GM21786 (cell line): ENCODE measurements at regions not wholly inside any gene's neighbourhood (a gene's known extent, or its start where the extent isn't known, plus 50 kb on each side); places are given as distances from the start of the nearest gene placed in this dataset.
"Not testable (repeated sequence)": the region's sequence is repeated elsewhere in the genome, so short reads cannot be mapped to it uniquely, and the experiment has no call there.

Source experiments
- ATAC-seq: cut with Tn5 transposase; IDR thresholded peaks from one replicate; pipeline ENCODE4 v1.9.1; 2021; ENCODE audit not compliant: unreplicated experiment

DNA sequence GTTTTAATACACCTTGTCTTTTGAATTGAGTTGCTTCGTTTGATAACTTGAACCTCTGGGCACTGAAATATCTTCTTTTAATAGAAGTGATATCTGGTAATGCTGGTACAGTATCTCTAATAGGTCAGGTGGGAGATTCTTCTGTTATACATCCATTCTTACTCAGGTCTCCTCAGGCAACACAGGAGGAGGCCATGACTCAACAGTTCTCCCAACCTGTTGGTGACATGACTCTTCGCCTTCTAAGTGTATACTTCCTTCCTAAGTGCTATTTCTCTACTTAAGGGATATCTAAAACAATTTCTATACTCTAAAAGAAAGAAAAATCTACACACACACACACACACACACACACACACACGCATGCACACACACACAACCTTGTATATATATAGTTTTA is 509.1 kb downstream of the PCNX1 start:
- no peak for ATAC-seq

DNA sequence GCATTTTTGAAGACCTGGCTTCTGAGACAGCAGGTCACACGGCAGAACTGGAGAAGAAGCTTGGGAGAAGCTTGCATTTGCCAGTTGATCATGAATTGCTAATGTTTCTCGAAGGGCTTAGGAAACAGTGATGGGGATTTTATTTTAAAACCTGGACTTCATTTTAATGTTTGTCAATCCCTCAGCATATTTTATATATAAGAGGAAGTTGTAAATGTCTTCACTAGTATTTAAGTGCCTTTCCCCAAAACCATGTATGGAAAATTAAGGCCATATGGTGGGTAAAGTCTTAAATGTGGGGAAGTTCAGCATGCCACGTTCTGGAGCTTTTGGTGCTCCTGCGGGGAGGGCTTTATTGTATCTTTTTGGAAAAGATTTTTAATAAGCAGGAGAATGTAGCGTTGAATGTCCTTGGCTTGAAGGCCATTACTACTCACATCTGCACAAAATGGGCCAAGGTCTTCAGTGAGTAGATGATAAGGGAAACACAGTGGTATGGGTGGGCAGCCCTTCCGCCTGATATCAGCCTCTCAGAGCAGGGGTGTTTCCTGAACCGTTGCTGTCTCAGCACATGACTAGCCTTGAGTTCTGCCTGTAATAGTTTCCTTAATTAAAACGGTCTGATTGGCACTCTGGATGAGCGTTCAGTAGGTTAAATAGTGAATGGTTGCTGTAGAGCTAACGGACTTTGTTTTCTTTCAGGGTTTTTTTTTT is 511.4 kb downstream of the PCNX1 start:
- no peak for ATAC-seq

DNA sequence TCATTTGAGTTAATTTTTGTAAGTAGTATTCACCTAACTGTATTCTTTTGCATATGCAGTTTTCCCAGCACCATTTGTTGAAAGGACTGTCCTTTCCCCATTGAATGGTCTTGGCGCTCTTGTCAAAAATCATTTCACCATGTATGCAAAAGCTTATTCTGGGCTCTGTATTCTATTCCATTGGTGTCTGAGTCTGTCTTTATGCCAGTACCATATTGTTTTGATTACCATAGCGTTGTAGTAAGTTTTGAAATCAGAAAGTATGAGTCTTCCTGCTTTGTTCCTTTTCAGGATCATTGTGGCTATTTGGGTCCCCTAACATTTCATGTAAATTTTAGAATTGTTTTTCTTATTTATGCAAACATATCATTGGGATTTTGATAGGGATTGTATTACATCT is 508.7 kb upstream of the RGS6 start:
- ATAC-seq: no peak

DNA sequence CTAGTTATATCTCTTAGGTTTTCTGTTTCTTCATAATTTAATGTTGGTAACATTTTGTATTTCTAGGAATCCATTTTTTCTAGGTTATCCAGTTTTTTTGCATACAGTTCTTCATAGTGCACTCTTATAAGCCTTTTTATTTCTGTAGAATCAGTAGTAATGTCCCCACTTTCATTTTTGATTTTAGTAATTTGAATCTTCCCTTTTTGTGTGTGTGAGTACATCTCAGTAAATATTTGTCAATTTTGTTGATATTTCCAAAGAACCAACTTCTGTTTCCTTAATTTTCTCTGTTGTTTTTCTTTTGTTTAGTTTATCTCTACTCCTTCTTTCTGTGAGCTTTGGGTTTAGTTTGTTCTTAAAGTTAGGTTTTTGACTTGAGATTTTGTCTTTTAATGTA is 507.3 kb upstream of the RGS6 start:
- ATAC-seq: no peak

DNA sequence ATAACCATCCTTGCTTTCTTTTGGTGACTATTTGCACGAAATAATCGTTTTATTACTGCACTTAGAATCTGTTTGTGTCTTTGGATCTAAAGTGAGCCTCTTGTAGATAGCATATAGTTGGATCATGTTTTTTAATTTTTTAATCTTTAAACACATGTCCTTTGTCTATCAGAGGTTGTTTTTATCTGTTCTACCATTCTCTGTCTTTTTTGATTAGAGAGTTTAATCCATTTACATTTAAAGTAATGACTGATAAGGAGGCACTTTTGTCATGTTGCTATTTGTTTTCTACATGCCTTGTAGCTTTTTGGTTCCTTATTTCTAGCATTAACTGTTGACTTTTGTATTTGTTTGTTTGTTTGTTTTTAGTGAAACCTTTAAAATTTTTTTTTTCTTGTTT is 506.2 kb upstream of the RGS6 start:
- ATAC-seq: no peak

DNA sequence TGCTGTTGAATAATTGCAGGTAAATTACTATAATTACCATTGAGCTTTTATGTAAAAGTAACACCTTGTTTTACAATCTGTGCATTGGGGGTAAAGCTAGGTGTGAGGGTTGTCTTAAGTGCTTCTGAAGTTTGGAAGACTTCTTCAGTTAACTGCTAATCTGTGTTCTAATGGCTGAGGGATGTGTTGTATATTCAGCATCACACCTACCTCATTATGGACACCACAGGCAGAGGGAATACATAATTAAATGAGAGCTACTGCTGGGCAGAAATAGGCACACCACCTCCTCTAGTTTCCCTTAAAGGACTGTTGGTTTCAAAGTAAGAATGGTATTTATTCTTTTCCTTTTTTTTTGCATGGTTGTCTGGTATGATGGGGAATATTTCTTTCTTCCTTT is 502.3 kb upstream of the RGS6 start:
- ATAC-seq: no peak

DNA sequence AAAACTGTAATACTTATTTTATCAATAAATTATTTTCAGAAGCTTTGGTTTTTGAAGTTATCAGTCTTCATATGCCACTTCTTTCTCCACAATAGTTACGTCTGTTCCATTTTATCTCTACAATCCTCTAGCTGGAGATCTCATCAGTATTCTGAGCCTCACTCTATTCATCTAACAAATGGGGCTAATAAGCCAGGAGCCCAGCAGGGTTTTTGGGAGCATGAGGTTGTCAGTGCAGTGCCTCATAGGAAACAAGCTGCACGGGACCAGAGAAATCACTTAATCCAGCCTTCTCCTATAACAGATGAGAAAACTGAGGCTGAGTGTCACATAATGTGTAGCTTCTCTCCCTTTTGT is 501.9 kb upstream of the RGS6 start:
- no peak for ATAC-seq

DNA sequence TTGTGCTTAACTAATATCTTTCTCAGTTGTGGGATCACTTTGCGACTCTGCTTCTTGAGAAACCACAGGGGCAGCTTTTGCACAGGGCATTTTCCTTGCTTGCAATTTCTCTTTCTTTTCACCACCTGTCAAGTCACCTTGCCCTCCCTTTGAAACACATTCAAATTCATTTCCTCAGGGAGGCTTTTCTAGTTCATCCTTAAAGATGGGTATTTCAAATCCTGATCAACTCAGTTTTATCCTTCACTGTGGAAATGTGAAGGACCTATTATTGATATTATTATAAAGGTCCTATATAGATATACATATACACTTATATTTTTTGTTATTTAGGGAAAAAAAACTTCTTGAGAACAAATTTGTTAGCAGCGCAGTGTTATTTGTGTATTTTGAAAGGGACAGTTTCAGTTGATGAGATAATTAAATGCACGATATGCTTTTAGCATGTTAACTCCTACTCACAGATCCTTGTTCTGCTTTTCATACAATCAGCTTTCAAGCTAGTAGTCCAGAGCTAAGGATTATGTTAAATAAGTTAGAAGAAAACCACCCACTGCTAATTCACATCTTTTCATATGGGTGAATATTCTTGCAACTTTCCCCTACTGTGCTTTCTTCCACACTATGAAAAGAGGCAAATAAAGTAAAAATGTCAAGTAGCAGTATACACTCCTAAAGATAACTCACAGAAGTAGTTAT is 501.4 kb upstream of the RGS6 start:
- peak; percentile 68 for ATAC-seq

DNA sequence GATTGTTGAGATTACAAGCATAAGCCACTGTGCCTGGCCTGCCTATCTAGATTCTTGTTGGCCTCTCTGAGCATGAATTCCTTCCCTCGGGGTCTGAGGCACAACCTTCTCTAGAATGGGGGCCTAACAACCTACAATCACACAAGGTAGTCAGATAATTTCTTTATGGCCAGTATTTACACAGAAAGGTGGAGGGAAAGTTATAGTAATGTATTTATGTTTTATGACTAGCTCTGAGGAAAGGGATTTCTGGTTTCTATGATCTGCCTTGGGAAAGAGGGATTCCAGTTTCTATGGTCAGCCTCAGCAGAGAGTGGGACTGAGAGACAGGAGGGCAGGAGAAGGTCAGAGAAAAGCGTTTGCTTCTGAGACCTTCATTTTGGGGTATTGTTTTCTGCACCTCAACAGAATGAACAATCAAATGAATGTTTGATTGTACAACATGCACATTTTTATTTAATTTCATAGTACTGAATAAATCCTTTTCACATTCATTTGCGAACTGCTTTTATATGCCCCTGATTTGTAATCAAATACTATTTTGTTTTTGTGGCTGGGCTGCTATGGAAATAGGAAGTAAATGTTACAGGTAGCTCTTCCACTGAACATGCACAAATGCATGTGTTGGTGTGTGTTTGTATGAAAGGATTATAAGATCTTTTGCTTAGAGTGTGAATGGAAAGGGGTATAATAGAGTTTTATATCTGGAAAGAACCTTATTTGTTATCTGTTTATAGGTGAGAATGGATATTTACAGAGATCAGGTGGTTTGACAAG is 499.7 kb upstream of the RGS6 start:
- ATAC-seq: no peak

DNA sequence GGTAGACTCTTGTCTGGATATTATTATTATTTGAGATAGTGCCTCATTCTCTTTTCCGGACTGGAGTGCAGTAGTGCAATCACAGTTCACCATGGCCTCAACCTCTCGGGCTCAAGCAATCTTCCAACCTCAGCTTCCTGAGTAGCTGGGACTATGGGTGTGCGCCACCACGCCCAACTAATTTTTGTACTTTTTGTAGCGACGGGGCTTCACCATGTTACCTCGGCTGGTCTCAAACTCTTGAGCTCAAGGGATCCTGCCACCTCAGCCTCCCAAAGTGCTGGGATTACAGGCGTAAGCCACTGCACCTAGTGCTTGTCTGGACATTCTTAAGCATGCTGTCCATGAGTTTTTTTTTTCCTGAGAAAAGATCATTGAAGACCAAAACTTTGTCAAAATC is 498.9 kb upstream of the RGS6 start:
- no peak for ATAC-seq

DNA sequence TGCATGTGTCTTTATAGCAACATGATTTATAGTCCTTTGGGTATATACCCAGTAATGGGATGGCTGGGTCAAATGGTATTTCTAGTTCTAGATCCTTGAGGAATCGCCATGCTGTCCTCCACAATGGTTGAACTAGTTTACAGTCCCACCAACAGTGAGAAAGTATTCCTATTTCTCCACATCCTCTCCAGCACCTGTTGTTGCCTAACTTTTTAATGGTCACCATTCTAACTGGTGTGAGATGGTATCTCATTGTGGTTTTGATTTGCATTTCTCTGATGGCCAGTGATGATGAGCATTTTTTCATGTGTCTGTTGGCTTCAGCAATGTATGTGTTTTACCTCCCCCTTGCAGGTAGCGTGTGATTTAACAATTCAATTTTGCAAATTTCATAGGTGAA is 496.6 kb upstream of the RGS6 start:
- ATAC-seq: not testable (repeated sequence)

DNA sequence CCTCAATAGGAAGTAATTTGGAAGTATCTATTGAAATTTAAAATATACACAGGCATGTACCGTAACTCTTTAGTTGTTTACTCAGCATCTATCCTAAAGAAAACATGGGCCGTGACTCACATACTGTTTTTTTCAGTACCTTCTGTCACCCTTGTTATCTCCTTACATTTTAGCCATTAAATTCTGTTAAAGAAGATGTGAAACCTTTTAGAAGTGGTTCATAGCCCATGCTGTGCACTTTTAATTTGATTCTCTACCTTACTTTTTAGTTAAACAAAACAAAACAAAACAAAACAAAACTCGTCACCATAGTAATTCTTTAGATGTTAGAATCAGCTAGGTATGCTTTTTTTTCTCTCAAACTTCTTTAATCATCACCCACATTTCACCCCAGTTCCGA is 494.4 kb upstream of the RGS6 start:
- no peak for ATAC-seq

DNA sequence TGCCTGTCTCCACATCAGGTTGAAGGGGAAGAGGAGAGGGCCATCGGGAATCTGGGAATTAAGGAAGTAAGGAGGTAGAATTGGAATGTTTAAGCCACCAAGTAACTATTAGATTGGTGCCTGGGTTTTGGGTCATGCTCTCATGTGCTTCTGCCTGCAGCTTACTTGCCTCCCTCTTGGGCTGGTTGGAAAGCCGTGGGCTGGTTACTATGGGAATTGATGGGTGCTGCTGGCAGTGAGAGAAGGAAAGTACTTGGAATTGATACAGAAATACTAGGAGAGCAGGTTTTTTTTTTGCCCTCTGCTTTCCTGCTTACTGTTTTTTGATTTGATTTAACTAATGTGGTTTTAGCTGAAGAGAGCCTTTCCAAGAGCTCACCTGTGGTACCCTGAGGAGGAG is 493.5 kb upstream of the RGS6 start:
- ATAC-seq: no peak

DNA sequence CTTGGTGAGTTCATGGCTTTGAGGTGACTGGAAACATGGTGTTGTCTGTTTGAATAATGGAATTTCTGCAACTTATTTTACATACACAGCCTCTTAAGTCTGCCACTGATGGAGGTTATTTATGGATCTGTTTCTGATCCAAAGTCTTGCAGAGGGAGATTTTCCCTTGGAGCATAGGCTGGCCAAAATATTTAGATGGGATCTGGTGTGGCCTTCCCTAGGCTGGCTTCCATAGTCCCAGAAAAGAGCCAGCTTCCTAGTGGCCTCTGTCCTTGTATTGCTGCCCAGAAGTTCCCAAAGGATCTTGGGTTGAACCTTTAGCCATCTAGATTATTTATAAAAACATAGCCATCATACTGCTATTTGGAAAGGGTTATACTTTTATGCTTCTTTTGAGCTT is 491.1 kb upstream of the RGS6 start:
- ATAC-seq: no peak

DNA sequence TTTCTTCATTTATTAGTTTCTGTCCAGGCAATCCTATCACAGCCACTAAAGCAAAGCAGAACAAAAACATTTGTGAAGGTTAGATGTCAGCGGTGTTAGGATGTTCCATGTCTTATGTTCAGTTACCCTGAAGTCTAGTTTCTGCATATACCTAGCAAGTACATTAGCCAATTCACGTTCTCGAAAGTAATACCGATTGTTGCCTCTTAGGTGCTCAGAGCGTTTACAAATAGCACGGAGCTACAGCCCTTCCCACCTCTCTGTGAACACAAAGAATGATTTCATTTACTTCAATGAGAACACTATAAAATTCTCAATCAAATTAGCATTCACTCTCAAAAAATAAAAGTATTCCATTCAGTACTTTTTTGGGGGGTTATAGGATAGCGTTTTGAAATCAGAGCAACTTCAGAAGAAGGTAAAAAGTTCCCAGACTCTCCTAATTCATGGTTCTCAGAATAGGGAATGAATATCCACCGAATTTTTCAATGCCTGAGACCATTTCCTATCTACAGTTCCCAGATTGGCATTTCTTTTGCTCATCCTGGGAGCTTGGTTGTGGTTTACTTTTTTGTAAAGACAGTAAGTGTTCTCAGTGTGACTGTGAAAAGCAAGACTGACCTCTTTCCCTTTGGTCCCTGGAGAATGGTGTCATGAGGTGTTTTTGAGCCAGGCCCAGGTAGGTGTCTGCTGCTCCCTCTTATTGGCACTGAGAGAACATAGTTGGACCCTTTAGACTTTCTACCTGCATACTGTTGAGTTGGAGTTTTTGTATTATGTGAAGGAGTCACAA is 488.0 kb upstream of the RGS6 start:
- ATAC-seq: no peak

DNA sequence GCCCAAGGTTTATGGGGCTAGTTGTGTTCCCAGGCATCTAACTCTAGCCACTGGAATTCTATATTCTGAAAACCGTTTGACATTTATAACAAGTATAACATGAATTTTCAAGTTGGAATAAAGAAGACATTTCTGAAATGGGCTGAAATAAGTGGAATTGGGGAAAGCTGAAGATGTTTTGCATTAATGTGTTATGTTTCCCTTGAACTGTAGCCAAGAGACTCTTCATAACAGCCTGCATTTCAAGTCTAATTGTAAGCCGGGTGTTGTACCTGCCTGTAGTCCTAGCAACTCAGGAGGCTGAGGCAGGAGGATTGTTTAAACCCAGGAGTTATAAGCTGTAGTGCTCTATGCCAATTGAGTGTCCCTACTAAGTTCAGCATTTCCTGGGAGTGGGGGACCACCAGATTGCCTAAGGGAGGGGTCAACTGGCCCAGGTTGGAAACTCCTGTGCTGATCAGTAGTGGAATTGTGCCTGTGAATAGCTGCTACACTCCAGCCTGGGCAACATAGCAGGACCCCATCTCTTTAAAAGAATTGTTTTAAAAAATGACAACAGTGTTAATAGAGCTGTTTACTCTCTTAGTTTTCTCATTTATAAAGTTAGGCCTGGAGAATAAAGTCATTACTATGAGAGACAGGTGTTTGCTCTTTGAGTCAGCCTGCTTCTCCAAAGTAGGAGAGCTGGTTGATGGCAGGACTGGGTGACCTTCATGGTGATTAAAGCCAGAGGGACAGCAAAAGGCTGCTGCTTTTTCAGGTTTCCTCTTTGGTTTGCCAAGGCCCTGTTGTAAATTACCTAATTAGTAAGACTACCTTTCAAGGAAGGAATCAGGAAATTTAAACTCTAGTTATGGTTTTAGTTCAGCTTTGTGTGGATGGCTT is 483.6 kb upstream of the RGS6 start:
- no peak for ATAC-seq

DNA sequence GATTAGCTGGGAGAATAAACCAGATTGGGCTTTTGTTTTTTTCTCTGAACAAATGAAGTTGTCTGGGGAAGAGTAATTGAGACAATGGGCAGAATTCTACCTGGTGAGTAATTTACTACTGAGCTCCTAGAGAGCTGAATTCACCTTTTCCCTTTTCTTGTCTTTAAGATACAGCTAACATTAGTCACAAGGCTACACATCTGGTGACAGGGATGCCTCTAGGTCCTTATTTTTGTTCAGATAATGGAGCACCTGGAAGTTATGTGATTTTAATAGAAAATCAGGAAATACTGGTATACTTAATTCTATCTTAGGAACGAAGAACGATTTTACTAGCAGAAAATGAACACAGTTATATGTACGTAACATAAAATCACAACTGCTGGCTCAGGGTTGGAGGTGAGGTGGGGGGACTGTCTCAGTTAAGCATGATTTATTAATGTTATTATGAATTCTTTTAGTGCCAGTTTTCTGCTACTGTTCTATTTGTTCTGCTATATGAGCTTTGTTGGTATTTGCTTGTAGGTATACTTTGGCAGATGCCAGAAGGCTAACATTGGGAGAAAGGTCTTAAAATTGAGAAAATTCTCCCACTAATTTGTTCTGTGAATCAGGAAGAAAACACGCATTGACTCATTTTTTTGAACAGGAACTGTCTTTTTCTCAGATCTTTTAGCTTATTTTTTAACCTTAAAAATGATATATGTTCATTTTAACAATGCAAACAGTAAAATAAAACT is 482.7 kb upstream of the RGS6 start:
- ATAC-seq: no peak

DNA sequence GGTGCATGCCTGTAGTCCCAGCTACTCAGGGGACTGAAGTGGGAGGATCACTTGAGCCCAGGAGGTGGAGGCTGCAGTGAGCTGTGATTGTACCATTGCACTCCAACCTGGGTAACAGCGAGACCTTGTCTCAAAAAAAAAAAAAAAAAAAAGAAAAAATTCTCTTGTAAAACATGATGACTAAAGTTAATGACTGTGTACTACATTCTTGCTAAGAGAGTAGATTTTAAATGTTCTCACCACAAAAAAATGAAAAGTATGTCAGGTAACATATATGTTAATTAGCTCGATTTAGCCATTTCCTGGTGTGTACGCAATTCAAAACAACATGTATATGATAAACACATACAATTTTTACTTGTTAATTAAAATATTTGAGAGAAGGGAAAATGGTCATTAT is 480.7 kb upstream of the RGS6 start:
- ATAC-seq: no peak

DNA sequence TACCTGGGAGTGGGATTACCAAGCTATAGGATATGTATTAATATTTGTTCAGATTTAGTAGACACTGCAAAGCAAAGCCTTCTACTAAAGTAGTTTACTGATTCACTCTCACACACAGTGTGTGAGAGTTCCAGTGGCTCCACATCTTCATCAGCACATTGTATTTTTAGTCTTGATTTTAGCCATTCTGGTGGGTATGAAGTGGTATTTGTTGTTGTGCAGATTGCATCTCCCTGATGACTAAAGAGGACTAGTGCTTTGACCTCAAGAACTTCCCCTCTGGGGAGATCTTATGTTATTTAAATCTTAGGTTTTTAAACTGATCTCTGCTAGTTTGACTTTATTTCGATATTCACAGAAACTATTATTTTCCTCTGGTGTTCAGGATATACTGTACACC is 479.7 kb upstream of the RGS6 start:
- no peak for ATAC-seq

DNA sequence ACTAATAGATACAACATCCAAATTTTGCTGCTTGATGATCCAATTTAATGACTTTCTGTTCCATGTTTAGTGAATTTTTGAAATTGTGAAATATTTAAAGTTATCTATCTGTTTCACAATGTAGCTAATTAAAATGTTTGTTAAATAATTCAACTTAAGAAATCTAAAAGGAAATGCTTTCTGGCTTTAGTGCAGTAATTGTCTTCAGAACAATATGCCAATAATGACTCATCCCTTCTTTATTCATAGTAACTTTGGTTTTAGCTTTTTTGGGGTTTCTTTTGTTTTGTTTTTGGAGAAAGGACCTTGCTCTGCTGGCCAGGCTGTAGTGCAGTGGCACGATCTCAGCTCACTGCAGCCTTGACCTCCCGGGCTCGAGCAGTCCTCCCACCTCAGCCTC is 479.2 kb upstream of the RGS6 start:
- no peak for ATAC-seq
